Spleen (tissue), 11 donors: ENCODE measurements at regions not wholly inside any gene's neighbourhood (a gene's known extent, or its start where the extent isn't known, plus 50 kb on each side); places are given as distances from the start of the nearest gene placed in this dataset.

Source experiments
- DNase-seq: peaks from one replicate; pipeline ENCODE4 v3.0.0-alpha.2; 2020
- H3K27ac ChIP-seq, 8 donors: fragments of 200-600 bp; sonication (generic) in 7 of 8; 1 replicate in 4 of 8; 2 replicates in 4 of 8; pipeline versions ENCODE4 v1.5.0 to v1.8.0; 2016 to 2021; ENCODE audit warnings: inconsistent platforms in 4 of 8, mild to moderate bottlenecking in 4 of 8, moderate library complexity in 1 of 8
- H3K27me3 ChIP-seq, 7 donors: fragments of 200-600 bp; sonication (generic) in 6 of 7; replicated peaks in 1 of 7; 1 replicate in 4 of 7; 2 replicates in 3 of 7; pipeline versions ENCODE4 v1.5.0 to v1.8.0; 2016 to 2021; ENCODE audit warnings: inconsistent platforms in 3 of 7, mild to moderate bottlenecking in 1 of 7
- H3K36me3 ChIP-seq, 6 donors: fragments of 200-600 bp; sonication (generic) in 5 of 6; 1 replicate in 4 of 6; 2 replicates in 2 of 6; pipeline versions ENCODE4 v1.5.0 to v1.8.0; 2016 to 2021; ENCODE audit warnings: inconsistent platforms in 2 of 6
- H3K4me1 ChIP-seq, 6 donors: fragments of 200-600 bp; sonication (generic) in 5 of 6; 1 replicate in 3 of 6; 2 replicates in 3 of 6; pipeline versions ENCODE4 v1.5.0 to v1.8.0; 2016 to 2021; ENCODE audit warnings: inconsistent platforms in 3 of 6
- H3K4me3 ChIP-seq, 8 donors: fragments of 200-600 bp; sonication (generic) in 7 of 8; 1 replicate in 4 of 8; 2 replicates in 4 of 8; pipeline versions ENCODE4 v1.5.0 to v1.8.0; 2016 to 2021; ENCODE audit warnings: inconsistent platforms in 4 of 8, mild to moderate bottlenecking in 4 of 8, moderate library complexity in 2 of 8
- H3K9me3 ChIP-seq, 8 donors: fragments of 200-600 bp; sonication (generic) in 7 of 8; 1 replicate in 4 of 8; 2 replicates in 4 of 8; pipeline versions ENCODE4 v1.5.0 to v1.8.0; 2016 to 2021; ENCODE audit warnings: inconsistent platforms in 4 of 8
- POLR2A ChIP-seq, 3 donors: fragments of 450-650 bp; IDR thresholded peaks; one replicate each; pipeline ENCODE4 v1.5.1; 2017; ENCODE audit warnings: antibody characterized with exemption in 3 of 3, mild to moderate bottlenecking in 1 of 3
- POLR2AphosphoS5 ChIP-seq, 3 donors: sonication (generic); formaldehyde crosslinking; IDR thresholded peaks; one replicate each; pipeline ENCODE4 v1.5.1; 2017; ENCODE audit warnings: antibody characterized with exemption in 3 of 3
- whole genome bisulfite sequencing, 5 donors: extraction: QIAGEN DNeasy Blood & Tissue Kit in 3 of 5; methylation state at CpG; one replicate each; pipeline versions ENCODE4 v1.1.5 to v1.1.7; 2013 to 2018; 5-methylcytosine and 5-hydroxymethylcytosine counted together
- intact Hi-C: fragments of 100-400 bp; cut with DNase I; formaldehyde crosslinking; loops from one replicate; pipeline ENCODE4 v1.15.0; 2023; ENCODE audit warnings: low total_unique reads
- TF ChIP-seq, protein P1 (sequence below), 11 experiments: fragments of 200-600 bp in 7 of 11; fragments of 450-650 bp in 4 of 11; sonication (generic) in 4 of 11; IDR thresholded peaks in 8 of 11; conservative IDR thresholded peaks in 3 of 11; 1 replicate in 7 of 11; 2 replicates in 4 of 11; pipeline versions ENCODE4 v1.4.0 to v1.8.0; 2016 to 2021; ENCODE audit warnings: antibody characterized with exemption in 11 of 11, inconsistent platforms in 4 of 11, mild to moderate bottlenecking in 1 of 11
- donor health status: healthy with polysubstance abuse.
- donor health status: DM: no; HTN: no; CAD: no; lungs with moderate emphysema.
- donor health status: DM: no; HTN: no; CAD: no.
- donor health status: Bipolar disorder and iron deficiency.
- donor health status: healthy.
- donor health status: DM: no; HTN: no; CAD: no.
- donor health status: DM: yes; HTN: yes; CAD: no.

DNA sequence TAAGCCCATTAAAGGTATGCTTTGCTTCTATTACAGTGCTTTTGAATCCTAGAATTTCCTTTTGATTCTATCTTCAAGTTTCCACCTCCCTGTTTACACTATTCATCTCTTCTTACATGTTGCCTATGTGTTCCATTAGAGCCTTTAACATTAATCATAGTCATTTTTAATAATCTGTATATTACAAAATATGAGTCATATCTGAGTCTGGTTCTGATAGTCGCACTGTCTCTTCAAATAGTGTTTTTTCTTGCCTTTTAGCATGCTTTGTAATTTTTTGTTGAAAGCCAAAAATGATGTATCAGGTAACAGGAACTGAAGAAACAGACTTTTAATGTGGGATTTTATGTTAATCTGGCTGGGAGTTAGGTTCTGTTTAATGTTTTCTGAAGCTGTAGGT, 68.4 kb downstream of the DNAAF9 start:
- Histone ChIP-seq H3K27ac (no peak overlapping the region), H3K27me3 (no peaks in the 10 kb centered on the region), H3K4me1 (peaks cover 0 to 12% (median 2%) of the 10 kb centered on the region in 6 donors), H3K36me3 (peaks cover 0 to 57% (median 6%) of the 10 kb centered on the region in 6 donors), H3K9me3 (no peaks in the 10 kb centered on the region), H3K4me3 (no peak overlapping the region)
- 81 to 98% (median 87%) methylated on average over 1 of the region's 1 CpG for WGBS, 5 donors
- intact Hi-C loops, result no loop called here
- no peak for TF ChIP-seq POLR2A (IDR thresholded peaks at IDR 0.05)
- TF ChIP-seq, protein P1, sequence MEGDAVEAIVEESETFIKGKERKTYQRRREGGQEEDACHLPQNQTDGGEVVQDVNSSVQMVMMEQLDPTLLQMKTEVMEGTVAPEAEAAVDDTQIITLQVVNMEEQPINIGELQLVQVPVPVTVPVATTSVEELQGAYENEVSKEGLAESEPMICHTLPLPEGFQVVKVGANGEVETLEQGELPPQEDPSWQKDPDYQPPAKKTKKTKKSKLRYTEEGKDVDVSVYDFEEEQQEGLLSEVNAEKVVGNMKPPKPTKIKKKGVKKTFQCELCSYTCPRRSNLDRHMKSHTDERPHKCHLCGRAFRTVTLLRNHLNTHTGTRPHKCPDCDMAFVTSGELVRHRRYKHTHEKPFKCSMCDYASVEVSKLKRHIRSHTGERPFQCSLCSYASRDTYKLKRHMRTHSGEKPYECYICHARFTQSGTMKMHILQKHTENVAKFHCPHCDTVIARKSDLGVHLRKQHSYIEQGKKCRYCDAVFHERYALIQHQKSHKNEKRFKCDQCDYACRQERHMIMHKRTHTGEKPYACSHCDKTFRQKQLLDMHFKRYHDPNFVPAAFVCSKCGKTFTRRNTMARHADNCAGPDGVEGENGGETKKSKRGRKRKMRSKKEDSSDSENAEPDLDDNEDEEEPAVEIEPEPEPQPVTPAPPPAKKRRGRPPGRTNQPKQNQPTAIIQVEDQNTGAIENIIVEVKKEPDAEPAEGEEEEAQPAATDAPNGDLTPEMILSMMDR (IDR thresholded peaks at IDR 0.05 in 8 of 11, conservative IDR thresholded peaks at IDR 0.05 in 3 of 11), result no peak
- no peak for TF ChIP-seq POLR2AphosphoS5 (IDR thresholded peaks at IDR 0.05)
- DNase-seq, result no peak

DNA sequence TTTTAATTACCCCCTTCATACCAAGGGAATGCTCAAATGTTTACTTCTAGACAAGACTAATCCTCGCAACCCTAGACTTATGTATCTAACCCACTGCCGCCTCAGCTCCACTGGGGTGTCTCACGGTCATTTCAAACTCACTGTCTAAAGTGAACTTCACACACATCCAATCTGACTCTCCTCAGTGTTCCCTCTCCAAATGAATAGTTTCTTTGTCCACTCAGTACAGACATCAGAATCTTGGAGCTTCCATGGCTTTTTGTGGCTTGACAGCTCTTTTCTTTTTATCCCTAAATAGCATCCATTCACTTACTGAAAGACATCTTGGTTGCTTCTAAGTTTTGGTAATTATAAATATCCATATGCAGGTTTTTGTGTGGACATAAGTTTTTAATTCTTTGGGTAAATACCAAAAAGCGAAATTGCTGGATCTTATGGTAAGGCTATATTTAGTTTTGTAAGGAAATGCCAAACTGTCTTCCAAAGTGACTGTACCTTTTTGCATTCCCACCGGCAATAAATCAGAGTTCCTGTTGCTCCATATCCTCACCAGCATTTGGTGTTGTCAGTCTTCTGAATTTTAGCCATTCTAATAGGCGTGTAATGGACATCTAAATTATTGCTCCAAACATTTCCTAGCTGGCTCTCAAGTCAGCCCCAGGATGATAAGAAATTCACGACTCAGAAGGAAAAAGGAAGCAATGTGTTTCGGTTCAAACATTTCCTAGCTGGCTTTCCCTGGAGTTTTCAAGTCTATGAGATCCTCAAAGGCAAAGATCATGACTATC, 73.1 kb downstream of the DNAAF9 start:
- Histone ChIP-seq H3K4me1 (no peaks in the 10 kb centered on the region), H3K27ac (no peak overlapping the region), H3K9me3 (no peaks in the 10 kb centered on the region), H3K36me3 (peaks cover 0 to 83% (median 13%) of the 10 kb centered on the region in 6 donors), H3K27me3 (no peaks in the 10 kb centered on the region), H3K4me3 (no peak overlapping the region)
- no peak for DNase-seq
- TF ChIP-seq POLR2A (IDR thresholded peaks at IDR 0.05) (no peak), POLR2AphosphoS5 (IDR thresholded peaks at IDR 0.05) (no peak)
- TF ChIP-seq, protein P1 (IDR thresholded peaks at IDR 0.05 in 8 of 11, conservative IDR thresholded peaks at IDR 0.05 in 3 of 11), result no peak
- intact Hi-C loops, result no loop called here
- 83 to 92% (median 89%) methylated on average over 8 of the region's 8 CpGs for WGBS, 5 donors

DNA sequence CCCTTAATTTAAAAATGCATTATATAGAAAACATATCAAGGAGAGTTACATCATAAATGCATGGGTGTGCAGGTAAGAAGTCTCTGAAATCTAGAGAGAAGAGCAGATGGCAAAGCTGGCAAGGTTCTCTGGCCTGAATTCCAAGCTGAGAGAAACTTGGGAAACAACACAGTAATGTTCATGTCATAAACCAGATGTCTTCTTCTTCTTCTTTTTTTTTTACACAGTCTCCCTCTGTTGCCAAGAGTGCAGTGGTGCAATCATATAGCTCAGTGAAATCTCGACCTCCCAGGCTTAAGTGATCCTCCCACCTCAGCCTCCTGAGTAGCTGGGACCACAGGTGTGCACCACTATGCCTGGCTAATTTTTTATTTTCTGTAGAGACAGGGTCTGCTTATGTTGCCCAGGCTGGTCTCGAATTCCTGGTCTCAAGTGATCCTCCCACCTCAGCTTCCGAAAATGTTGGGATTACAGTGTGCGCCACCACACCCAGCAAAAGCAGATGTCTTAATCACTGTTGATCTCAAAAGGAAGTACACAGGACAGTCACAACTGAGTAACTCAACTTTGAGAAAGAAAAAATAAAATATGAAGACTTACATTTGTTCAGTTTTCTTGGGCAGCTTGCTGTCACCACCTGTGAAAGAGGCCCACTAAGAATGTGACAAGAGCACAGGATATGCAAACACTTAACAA, 77.3 kb downstream of the DNAAF9 start:
- intact Hi-C loops, result no loop called here
- no peak overlapping the region for H3K27ac ChIP-seq

More for the DNA sequence above, 77.3 kb downstream of the DNAAF9 start:
- Histone ChIP-seq H3K27me3 (no peaks in the 10 kb centered on the region), H3K9me3 (no peaks in the 10 kb centered on the region), H3K36me3 (peaks cover 0 to 95% (median 11%) of the 10 kb centered on the region in 6 donors), H3K4me3 (no peak overlapping the region), H3K4me1 (no peaks in the 10 kb centered on the region)
- no peak for DNase-seq
- WGBS, 5 donors, result 77 to 87% (median 82%) methylated on average over 4 of the region's 4 CpGs
- no peak for TF ChIP-seq POLR2A (IDR thresholded peaks at IDR 0.05)
- TF ChIP-seq, protein P1 (IDR thresholded peaks at IDR 0.05 in 8 of 11, conservative IDR thresholded peaks at IDR 0.05 in 3 of 11), result no peak
- no peak for TF ChIP-seq POLR2AphosphoS5 (IDR thresholded peaks at IDR 0.05)
